ENCODE measurements at regions not wholly inside any gene's neighbourhood (a gene's known extent, or its start where the extent isn't known, plus 50 kb on each side); places are given as distances from the start of the nearest gene placed in this dataset.
"Not testable (repeated sequence)": the region's sequence is repeated elsewhere in the genome, so short reads cannot be mapped to it uniquely, and the experiment has no call there.

GRCh38 chr1:79501153-79501552 is 494.6 kb upstream of the ADGRL4 start:
- no peaks in the 10 kb centered on the region for H3K4me1 ChIP-seq
- no peak overlapping the region for H3K27ac ChIP-seq
- H3K27me3 ChIP-seq (replicated peaks in 1 of 7) = no peaks in the 10 kb centered on the region
- H3K9me3 ChIP-seq = no peaks in the 10 kb centered on the region
- no peaks in the 10 kb centered on the region for H3K36me3 ChIP-seq
- WGBS, 5 donors = 78 to 89% (median 80%) methylated on average over 3 of the region's 3 CpGs
- intact Hi-C loops (cut with DNase I; ENCODE audit: low total_unique reads) = no loop called here
- no peak overlapping the region for H3K4me3 ChIP-seq
- DNase-seq = no peak
- TF ChIP-seq POLR2A (IDR thresholded peaks at IDR 0.05) (no peak), CTCF (IDR thresholded peaks at IDR 0.05 in 8 of 11, conservative IDR thresholded peaks at IDR 0.05 in 3 of 11) (no peak), POLR2AphosphoS5 (IDR thresholded peaks at IDR 0.05) (no peak)

- Histone ChIP-seq H3K4me3 (no peak overlapping the region), H3K36me3 (no peaks in the 10 kb centered on the region), H3K27me3 (replicated peaks in 1 of 7) (no peaks in the 10 kb centered on the region), H3K4me1 (no peaks in the 10 kb centered on the region), H3K9me3 (no peaks in the 10 kb centered on the region), H3K27ac (no peak overlapping the region)
- DNase-seq = no peak
- intact Hi-C loops (cut with DNase I; ENCODE audit: low total_unique reads) = no loop called here
- no peak for TF ChIP-seq POLR2AphosphoS5 (IDR thresholded peaks at IDR 0.05)
- TF ChIP-seq CTCF (IDR thresholded peaks at IDR 0.05 in 8 of 11, conservative IDR thresholded peaks at IDR 0.05 in 3 of 11) = no peak
- no peak for TF ChIP-seq POLR2A (IDR thresholded peaks at IDR 0.05)
- 69 to 91% (median 75%) methylated on average over 1 of the region's 1 CpG for WGBS, 5 donors
Observed at GRCh38 chr1:79499541-79499940, 493.0 kb upstream of the ADGRL4 start.

GRCh38 chr1:79497193-79497773 is 490.8 kb upstream of the ADGRL4 start:
- no peak for DNase-seq
- no peak overlapping the region for H3K27ac ChIP-seq
- H3K36me3 ChIP-seq = no peaks in the 10 kb centered on the region
- 32 to 49% (median 35%) methylated on average over 4 of the region's 4 CpGs for WGBS, 5 donors
- intact Hi-C loops (cut with DNase I; ENCODE audit: low total_unique reads) = no loop called here
- H3K4me3 ChIP-seq = no peak overlapping the region
- H3K27me3 ChIP-seq (replicated peaks in 1 of 7) = no peaks in the 10 kb centered on the region
- no peaks in the 10 kb centered on the region for H3K4me1 ChIP-seq
- H3K9me3 ChIP-seq = no peaks in the 10 kb centered on the region
- TF ChIP-seq CTCF (IDR thresholded peaks at IDR 0.05 in 8 of 11, conservative IDR thresholded peaks at IDR 0.05 in 3 of 11) = peak in 8 of 11 experiments; percentile 29 to 62 (median 50)
- no peak for TF ChIP-seq POLR2A (IDR thresholded peaks at IDR 0.05)

GRCh38 chr1:79496129-79496528 is 489.6 kb upstream of the ADGRL4 start:
- H3K27me3 ChIP-seq (replicated peaks in 1 of 7) = no peaks in the 10 kb centered on the region
- no peaks in the 10 kb centered on the region for H3K36me3 ChIP-seq
- H3K4me3 ChIP-seq = no peak overlapping the region
- DNase-seq = no peak
- intact Hi-C loops (cut with DNase I; ENCODE audit: low total_unique reads) = no loop called here
- no peaks in the 10 kb centered on the region for H3K4me1 ChIP-seq
- H3K9me3 ChIP-seq = no peaks in the 10 kb centered on the region
- 60 to 82% (median 67%) methylated on average over 2 of the region's 2 CpGs for WGBS, 5 donors
- H3K27ac ChIP-seq = no peak overlapping the region
- TF ChIP-seq POLR2AphosphoS5 (IDR thresholded peaks at IDR 0.05) (no peak), POLR2A (IDR thresholded peaks at IDR 0.05) (no peak), CTCF (IDR thresholded peaks at IDR 0.05 in 8 of 11, conservative IDR thresholded peaks at IDR 0.05 in 3 of 11) (no peak)

- H3K36me3 ChIP-seq; H3K27me3 ChIP-seq (replicated peaks in 1 of 7); H3K4me3 ChIP-seq; DNase-seq; H3K9me3 ChIP-seq; H3K27ac ChIP-seq; H3K4me1 ChIP-seq; intact Hi-C loops (cut with DNase I; ENCODE audit: low total_unique reads): not testable (repeated sequence)
- 59 to 78% (median 70%) methylated on average over 4 of the region's 4 CpGs for WGBS, 5 donors
Observed at GRCh38 chr1:79493702-79494101, 487.2 kb upstream of the ADGRL4 start.

GRCh38 chr1:79488572-79489121 is 482.1 kb upstream of the ADGRL4 start:
- 74 to 87% (median 75%) methylated on average over 4 of the region's 4 CpGs for WGBS, 5 donors
- H3K36me3 ChIP-seq = not testable (repeated sequence)

More at GRCh38 chr1:79488572-79489121, 482.1 kb upstream of the ADGRL4 start:
- H3K4me1 ChIP-seq; H3K9me3 ChIP-seq; H3K27me3 ChIP-seq (replicated peaks in 1 of 7); H3K27ac ChIP-seq; DNase-seq; intact Hi-C loops (cut with DNase I; ENCODE audit: low total_unique reads); H3K4me3 ChIP-seq: not testable (repeated sequence)
